RWPE2 (cell line): ENCODE measurements at regions not wholly inside any gene's neighbourhood (a gene's known extent, or its start where the extent isn't known, plus 50 kb on each side); places are given as distances from the start of the nearest gene placed in this dataset.

Source experiments
- ATAC-seq: fragments of 200-7000 bp; cut with Tn5 transposase; 3 replicates; pipeline ENCODE4 v1.9.1; 2021; ENCODE audit warnings: low read depth
- DNase-seq: peaks from one replicate; pipeline ENCODE4 v3.0.0-alpha.2; 2020; ENCODE audit warnings: low spot score
- H3K27ac ChIP-seq: fragments of 450-650 bp; 2 replicates; pipeline ENCODE4 v1.5.1; 2017; ENCODE audit warnings: mild to moderate bottlenecking; ENCODE audit not compliant: poor library complexity, severe bottlenecking
- H3K27me3 ChIP-seq: fragments of 250-450 bp; sonication (Bioruptor Pico); 2 replicates; pipeline ENCODE4 v1.5.1; 2021; ENCODE audit warnings: mild to moderate bottlenecking, moderate library complexity; ENCODE audit not compliant: insufficient read depth, poor library complexity, severe bottlenecking
- H3K36me3 ChIP-seq: fragments of 250-450 bp; sonication (Bioruptor Pico); 2 replicates; pipeline ENCODE4 v1.5.1; 2020; ENCODE audit warnings: low read depth, mild to moderate bottlenecking, moderate library complexity
- H3K4me1 ChIP-seq: fragments of 250-450 bp; sonication (Bioruptor Pico); 2 replicates; pipeline ENCODE4 v1.5.1; 2021; ENCODE audit warnings: mild to moderate bottlenecking, moderate library complexity; ENCODE audit not compliant: insufficient read depth, poor library complexity, severe bottlenecking
- H3K4me3 ChIP-seq: fragments of 250-450 bp; sonication (Bioruptor Pico); 2 replicates; pipeline ENCODE4 v1.5.1; 2021; ENCODE audit warnings: mild to moderate bottlenecking, moderate library complexity; ENCODE audit not compliant: severe bottlenecking
- H3K9me3 ChIP-seq: fragments of 250-450 bp; sonication (Bioruptor Pico); 2 replicates; pipeline ENCODE4 v1.5.1; 2021; ENCODE audit warnings: mild to moderate bottlenecking, moderate library complexity; ENCODE audit not compliant: severe bottlenecking
- TF ChIP-seq, protein P1 (sequence below): fragments of 450-650 bp; IDR thresholded peaks from one replicate; pipeline ENCODE4 v1.5.1; 2017; ENCODE audit warnings: mild to moderate bottlenecking, moderate library complexity; ENCODE audit not compliant: poor library complexity, severe bottlenecking

DNA sequence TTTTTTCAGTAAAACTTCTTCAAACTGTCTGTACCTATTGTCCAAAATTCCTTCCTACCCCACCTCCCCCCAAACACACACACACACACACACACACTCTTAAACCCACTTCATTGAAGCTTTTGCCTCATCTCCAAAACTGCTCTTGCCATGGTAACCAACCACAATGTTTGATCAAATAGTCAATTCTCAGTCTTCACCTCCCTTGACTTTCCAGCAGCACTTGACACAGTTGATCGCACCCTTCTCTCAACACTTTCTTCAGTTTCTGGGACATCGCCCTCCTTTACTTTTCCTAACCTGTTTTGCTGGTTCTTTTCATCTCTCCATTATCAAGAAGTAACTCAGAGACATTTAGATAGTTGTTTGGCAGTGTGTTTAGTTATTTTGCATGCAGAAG lies 71.5 kb upstream of the COL21A1 start:
- Histone ChIP-seq H3K4me3 (no peak overlapping the region), H3K27me3 (peaks cover 2% of the 10 kb centered on the region), H3K36me3 (no peaks in the 10 kb centered on the region), H3K9me3 (no peaks in the 10 kb centered on the region), H3K4me1 (no peaks in the 10 kb centered on the region), H3K27ac (no peak overlapping the region)
- no peak for ATAC-seq
- TF ChIP-seq, protein P1, sequence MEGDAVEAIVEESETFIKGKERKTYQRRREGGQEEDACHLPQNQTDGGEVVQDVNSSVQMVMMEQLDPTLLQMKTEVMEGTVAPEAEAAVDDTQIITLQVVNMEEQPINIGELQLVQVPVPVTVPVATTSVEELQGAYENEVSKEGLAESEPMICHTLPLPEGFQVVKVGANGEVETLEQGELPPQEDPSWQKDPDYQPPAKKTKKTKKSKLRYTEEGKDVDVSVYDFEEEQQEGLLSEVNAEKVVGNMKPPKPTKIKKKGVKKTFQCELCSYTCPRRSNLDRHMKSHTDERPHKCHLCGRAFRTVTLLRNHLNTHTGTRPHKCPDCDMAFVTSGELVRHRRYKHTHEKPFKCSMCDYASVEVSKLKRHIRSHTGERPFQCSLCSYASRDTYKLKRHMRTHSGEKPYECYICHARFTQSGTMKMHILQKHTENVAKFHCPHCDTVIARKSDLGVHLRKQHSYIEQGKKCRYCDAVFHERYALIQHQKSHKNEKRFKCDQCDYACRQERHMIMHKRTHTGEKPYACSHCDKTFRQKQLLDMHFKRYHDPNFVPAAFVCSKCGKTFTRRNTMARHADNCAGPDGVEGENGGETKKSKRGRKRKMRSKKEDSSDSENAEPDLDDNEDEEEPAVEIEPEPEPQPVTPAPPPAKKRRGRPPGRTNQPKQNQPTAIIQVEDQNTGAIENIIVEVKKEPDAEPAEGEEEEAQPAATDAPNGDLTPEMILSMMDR = no peak
- DNase-seq = no peak

DNA sequence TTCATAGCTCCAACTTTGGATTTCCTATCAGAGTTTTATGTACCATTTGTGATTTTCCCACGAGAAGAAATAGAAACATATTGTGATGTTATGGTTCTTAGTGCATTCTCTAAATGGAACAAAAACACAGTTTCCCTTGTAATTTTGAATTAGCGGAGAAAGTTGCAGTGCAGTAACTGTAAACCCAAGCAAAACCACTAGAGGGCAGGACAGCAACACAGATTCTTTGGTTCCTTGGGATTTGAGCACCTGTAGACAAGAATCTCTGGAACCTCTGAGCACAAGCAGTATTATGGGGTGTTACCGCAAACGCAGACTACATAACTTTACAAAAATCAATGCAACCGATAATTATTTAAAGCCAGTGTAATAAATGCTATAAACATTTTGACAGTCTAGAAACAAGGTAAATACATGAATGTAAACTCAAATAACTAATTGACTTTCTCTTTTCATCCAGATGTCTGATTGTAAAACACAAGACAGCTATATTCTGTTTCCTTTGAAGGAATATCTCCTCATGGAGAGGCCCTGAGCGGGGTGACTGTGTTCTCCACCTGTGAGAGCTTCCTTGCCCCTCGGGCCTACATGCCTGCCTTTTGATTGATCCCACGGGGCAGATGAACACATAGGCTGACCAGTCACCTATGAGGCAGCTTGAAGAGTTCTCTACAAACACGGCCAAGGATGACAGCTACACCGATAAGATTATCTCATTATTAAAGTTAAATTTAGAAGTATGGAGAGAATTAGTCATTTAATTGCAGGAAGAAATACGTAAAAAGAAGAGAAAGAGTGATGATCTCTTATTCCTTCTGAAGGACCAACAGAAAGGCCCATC lies 67.5 kb upstream of the COL21A1 start:
- TF ChIP-seq, protein P1 = peak; percentile 95
- Histone ChIP-seq H3K27ac (no peak overlapping the region), H3K9me3 (no peaks in the 10 kb centered on the region), H3K27me3 (peaks cover 2% of the 10 kb centered on the region), H3K4me1 (no peaks in the 10 kb centered on the region), H3K4me3 (no peak overlapping the region), H3K36me3 (no peaks in the 10 kb centered on the region)
- ATAC-seq (peak; percentile 68), DNase-seq (no peak)

DNA sequence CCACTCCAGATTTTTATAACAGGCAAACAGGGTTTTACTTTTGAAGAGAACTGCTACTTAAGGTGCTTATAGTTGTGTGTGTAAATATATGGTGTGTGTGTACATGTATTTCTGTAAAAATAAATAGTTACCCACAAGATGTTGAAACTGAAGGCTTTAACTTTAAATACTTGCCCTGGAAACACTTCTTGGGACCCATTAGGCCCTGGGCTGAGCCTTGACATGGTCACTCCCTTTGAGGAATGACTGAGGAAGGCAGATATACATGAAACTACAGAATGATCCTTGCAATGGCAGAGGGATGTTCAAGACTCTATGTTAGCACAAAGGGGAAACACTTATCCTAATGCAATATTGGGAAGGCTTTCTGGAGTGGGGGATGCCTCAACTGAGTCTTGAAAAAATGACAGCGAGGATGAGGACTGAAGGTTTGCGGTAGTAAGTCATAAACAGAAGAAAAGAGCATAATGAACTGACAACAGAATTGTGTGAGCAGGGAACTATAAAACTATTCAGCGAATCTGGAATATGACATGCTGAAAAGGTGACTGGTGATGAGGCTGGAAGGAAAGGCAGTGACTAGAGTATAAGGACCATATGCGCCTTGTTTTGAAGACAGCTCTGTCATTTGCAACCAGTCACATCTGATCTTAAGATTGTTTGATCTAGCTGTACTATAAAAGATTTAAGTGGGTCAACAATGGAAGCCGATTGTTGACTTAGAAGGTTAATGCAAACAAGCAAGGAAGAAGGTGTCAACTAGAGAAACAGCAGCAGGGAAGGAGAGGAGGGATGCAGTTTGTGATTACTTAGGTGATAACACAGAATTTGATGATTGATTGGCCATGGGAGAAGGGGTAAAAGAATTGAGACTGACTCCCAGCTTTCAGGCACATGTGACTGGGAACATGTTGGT lies 64.4 kb upstream of the COL21A1 start:
- H3K27ac ChIP-seq = no peak overlapping the region
- DNase-seq = no peak
- H3K4me1 ChIP-seq = no peaks in the 10 kb centered on the region
- no peak overlapping the region for H3K4me3 ChIP-seq
- H3K36me3 ChIP-seq = no peaks in the 10 kb centered on the region
- H3K27me3 ChIP-seq = peaks cover 2% of the 10 kb centered on the region
- TF ChIP-seq, protein P1 = no peak
- H3K9me3 ChIP-seq = no peaks in the 10 kb centered on the region
- no peak for ATAC-seq

DNA sequence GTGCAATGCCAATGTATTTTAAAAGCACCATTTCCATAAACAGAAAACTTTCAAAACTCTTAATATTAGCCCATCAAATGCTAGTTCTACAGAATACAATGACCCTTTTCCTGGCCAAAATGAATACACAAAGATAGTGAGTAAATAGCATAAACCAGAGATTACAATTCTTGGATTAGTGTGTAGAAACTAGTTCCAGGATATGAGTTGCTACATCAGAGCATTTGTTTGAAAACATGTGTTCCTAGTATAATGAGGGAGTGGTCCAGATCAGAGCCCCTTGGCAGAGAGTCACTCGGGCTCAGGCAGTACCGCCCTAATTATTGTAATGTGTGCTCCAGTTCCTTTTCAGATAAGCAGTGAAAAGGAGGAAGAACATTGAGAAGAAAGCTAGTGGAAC lies 63.7 kb upstream of the COL21A1 start:
- TF ChIP-seq, protein P1 = no peak
- no peaks in the 10 kb centered on the region for H3K36me3 ChIP-seq
- DNase-seq = no peak

More for the DNA sequence above, 63.7 kb upstream of the COL21A1 start:
- Histone ChIP-seq H3K27me3 (peaks cover 2% of the 10 kb centered on the region), H3K4me1 (no peaks in the 10 kb centered on the region), H3K9me3 (no peaks in the 10 kb centered on the region), H3K4me3 (no peak overlapping the region), H3K27ac (no peak overlapping the region)
- no peak for ATAC-seq
